IPS-18a (cell line): ENCODE measurements at regions not wholly inside any gene's neighbourhood (a gene's known extent, or its start where the extent isn't known, plus 50 kb on each side); places are given as distances from the start of the nearest gene placed in this dataset.
"Not testable (repeated sequence)": the region's sequence is repeated elsewhere in the genome, so short reads cannot be mapped to it uniquely, and the experiment has no call there.

ENCODE experiments used
- H3K27ac ChIP-seq: one replicate; pipeline ENCODE4 v1.5.1; 2013; ENCODE audit warnings: low read length
- H3K27me3 ChIP-seq: one replicate; pipeline ENCODE4 v1.6.1; 2013; ENCODE audit warnings: mild to moderate bottlenecking, low read length; ENCODE audit not compliant: control insufficient read depth, insufficient read depth
- H3K36me3 ChIP-seq: one replicate; pipeline ENCODE4 v1.6.1; 2013; ENCODE audit warnings: low read depth, low read length; ENCODE audit not compliant: control insufficient read depth
- H3K4me1 ChIP-seq: one replicate; pipeline ENCODE4 v1.6.1; 2013; ENCODE audit warnings: low read depth, low read length; ENCODE audit not compliant: control insufficient read depth
- H3K4me3 ChIP-seq: one replicate; pipeline ENCODE4 v1.5.1; 2013; ENCODE audit warnings: low read length
- H3K9ac ChIP-seq: one replicate; pipeline ENCODE4 v1.6.1; 2013; ENCODE audit warnings: mild to moderate bottlenecking, low read length, moderate library complexity
- H3K9me3 ChIP-seq: one replicate; pipeline ENCODE4 v1.6.1; 2013; ENCODE audit warnings: low read depth, low read length; ENCODE audit not compliant: control insufficient read depth

DNA sequence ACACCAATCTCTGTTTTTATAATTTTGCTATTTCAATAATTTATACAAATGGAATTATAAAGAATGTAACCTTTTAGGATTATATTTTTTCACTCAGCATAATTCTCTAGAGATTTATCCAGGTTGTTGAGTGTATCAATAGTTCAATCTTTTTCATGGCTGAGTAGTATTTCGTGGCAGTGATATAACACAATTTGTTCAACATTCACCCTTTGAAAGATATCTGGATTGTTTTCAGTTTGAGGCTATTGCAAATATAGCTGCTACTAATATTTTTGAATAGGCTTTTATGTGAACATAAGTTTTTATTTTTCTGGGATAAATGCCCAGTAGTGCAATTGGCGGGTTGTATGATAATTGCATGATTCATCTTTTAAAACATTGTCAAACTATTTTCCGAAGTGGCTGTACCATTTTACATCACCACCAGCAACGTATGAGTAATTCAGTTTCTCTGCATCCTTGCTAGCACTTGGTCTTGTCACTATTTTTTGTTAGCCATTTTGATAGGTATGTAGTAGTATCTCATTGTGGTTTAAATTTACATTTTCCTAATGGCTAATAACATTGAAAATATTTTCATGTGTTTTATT lies 55.6 kb upstream of the ABCD3 start:
- no peak overlapping the region for H3K4me3 ChIP-seq
- H3K9me3 ChIP-seq: no peaks in the 10 kb centered on the region
- H3K27ac ChIP-seq: no peak overlapping the region
- no peaks in the 10 kb centered on the region for H3K36me3 ChIP-seq
- H3K27me3 ChIP-seq: no peaks in the 10 kb centered on the region
- no peaks in the 10 kb centered on the region for H3K4me1 ChIP-seq
- H3K9ac ChIP-seq: no peak overlapping the region

DNA sequence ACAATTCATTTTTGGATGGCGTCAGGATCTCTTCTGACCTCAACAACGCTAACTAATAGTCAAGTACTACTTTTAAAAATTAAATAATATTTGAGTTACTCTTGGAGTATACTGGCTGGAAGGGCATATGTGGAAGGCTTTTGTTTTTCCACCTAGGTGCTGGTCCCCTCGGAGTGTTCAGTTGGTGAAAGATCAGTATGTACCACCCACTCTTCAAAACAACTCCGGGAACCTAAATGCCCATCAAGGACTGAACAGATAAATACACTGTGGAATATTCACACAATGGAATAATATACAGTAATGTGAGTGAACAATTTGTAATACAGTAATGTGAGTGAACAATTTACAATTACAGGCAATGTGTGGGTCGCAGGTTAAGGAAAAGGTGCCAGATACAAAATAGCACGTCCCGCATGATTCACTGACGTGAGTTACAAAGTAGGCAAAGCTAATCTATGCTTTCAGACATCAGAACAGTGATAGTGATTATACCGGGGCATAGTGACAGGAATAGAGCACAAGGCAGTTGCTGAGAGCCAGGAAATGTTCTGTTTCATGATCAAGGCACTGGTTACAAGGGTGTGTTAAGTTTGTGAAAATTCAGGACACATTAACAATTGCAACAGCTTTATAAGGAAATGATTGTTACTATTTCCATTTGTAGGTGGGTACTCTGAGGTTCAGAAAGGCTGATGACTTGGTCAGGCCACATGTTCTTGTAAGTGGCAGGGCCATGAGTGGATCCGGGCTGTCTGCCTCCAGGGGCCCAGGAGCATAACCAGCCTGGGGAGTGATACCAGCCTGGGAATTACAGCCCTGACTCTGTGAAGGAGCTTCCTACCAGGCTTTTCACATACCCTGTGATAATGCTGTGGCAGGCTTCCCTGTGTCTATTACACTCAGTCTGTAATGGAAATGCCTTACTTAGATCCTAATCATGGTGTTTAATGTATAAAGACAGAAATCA lies 59.3 kb upstream of the ABCD3 start:
- Histone ChIP-seq H3K9ac (no peak overlapping the region), H3K9me3 (no peaks in the 10 kb centered on the region), H3K4me3 (no peak overlapping the region), H3K27me3 (no peaks in the 10 kb centered on the region), H3K27ac (no peak overlapping the region), H3K4me1 (no peaks in the 10 kb centered on the region), H3K36me3 (no peaks in the 10 kb centered on the region)

GRCh38 chr1:94357661-94358060 lies 60.5 kb upstream of the ABCD3 start:
- H3K4me1 ChIP-seq: no peaks in the 10 kb centered on the region
- H3K36me3 ChIP-seq: no peaks in the 10 kb centered on the region
- H3K27me3 ChIP-seq: no peaks in the 10 kb centered on the region
- H3K4me3 ChIP-seq: no peak overlapping the region
- H3K27ac ChIP-seq: no peak overlapping the region
- no peaks in the 10 kb centered on the region for H3K9me3 ChIP-seq
- H3K9ac ChIP-seq: no peak overlapping the region

GRCh38 chr1:94355485-94355980 lies 62.7 kb upstream of the ABCD3 start:
- no peak overlapping the region for H3K27ac ChIP-seq
- no peaks in the 10 kb centered on the region for H3K36me3 ChIP-seq
- no peaks in the 10 kb centered on the region for H3K9me3 ChIP-seq
- H3K27me3 ChIP-seq: no peaks in the 10 kb centered on the region
- no peaks in the 10 kb centered on the region for H3K4me1 ChIP-seq
- H3K4me3 ChIP-seq: no peak overlapping the region
- no peak overlapping the region for H3K9ac ChIP-seq

- H3K27me3 ChIP-seq: no peaks in the 10 kb centered on the region
These were observed 66.7 kb upstream of the ABCD3 start for GRCh38 chr1:94351481-94351880.

DNA sequence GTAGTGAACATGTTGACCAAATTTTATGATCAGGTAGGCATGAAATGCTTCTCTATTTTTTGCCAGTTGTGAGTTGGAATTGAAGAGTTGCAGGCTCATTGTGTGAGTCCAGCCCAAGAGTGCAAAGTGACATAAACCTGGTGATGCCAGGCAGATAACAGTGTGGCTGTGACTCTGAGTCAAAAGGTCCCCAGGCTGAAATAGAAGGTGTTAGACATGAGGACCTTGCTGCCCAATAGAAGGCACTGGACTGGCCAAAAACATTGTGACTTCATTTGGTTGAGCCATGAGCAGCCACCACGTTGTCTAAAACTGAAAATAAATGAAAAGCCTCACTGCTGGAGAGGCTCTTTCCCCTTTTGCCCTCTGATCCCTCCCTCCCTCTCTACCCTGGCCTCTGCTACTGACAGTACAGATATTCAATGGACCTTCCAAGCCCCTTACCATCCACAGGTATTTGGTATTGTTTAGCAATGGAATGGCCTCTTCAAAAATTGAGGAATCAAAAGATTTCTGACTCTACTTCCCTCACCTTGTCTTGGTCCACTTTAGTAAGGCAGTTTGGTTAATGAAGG lies 67.8 kb upstream of the ABCD3 start:
- Histone ChIP-seq H3K4me3 (no peak overlapping the region), H3K4me1 (no peaks in the 10 kb centered on the region), H3K9ac (no peak overlapping the region), H3K36me3 (no peaks in the 10 kb centered on the region), H3K27ac (no peak overlapping the region), H3K27me3 (no peaks in the 10 kb centered on the region), H3K9me3 (no peaks in the 10 kb centered on the region)

More at GRCh38 chr1:94351481-94351880, 66.7 kb upstream of the ABCD3 start:
- no peak overlapping the region for H3K9ac ChIP-seq
- no peaks in the 10 kb centered on the region for H3K9me3 ChIP-seq
- H3K4me1 ChIP-seq: no peaks in the 10 kb centered on the region
- no peak overlapping the region for H3K27ac ChIP-seq
- no peaks in the 10 kb centered on the region for H3K36me3 ChIP-seq
- no peak overlapping the region for H3K4me3 ChIP-seq

DNA sequence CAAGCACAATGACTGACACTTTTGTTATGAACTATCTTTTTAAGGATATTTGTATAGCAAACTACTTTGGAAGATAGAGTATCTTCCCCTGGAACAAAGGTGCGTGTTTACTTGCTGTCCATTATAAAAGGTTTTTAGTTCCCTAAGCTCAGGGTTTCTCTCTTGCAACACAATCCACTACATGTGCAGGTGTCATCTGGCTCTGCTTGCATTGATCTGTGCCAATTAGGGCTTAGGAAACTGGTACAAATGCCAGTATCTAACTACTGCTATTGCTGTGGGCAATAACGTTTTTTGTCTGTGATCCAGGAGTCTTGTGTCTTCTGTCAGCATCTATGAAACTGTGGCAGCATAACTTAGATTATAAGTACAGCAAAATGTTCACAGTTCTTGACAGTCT lies 68.3 kb upstream of the ABCD3 start:
- Histone ChIP-seq H3K9ac (no peak overlapping the region), H3K36me3 (no peaks in the 10 kb centered on the region), H3K4me1 (no peaks in the 10 kb centered on the region), H3K27ac (no peak overlapping the region), H3K9me3 (no peaks in the 10 kb centered on the region), H3K4me3 (no peak overlapping the region), H3K27me3 (no peaks in the 10 kb centered on the region)

GRCh38 chr1:94348386-94348785 lies 69.8 kb upstream of the ABCD3 start:
- H3K4me3 ChIP-seq, H3K27me3 ChIP-seq, H3K27ac ChIP-seq, H3K4me1 ChIP-seq, H3K9me3 ChIP-seq, H3K9ac ChIP-seq, H3K36me3 ChIP-seq: not testable (repeated sequence)

GRCh38 chr1:94345148-94345721 lies 73.0 kb upstream of the ABCD3 start:
- no peak overlapping the region for H3K9ac ChIP-seq
- no peaks in the 10 kb centered on the region for H3K27me3 ChIP-seq
- no peaks in the 10 kb centered on the region for H3K4me1 ChIP-seq
- H3K27ac ChIP-seq: no peak overlapping the region
- no peaks in the 10 kb centered on the region for H3K9me3 ChIP-seq
- no peaks in the 10 kb centered on the region for H3K36me3 ChIP-seq
- no peak overlapping the region for H3K4me3 ChIP-seq

GRCh38 chr1:94342416-94342815 lies 75.8 kb upstream of the ABCD3 start:
- Histone ChIP-seq H3K27ac (no peak overlapping the region), H3K9ac (no peak overlapping the region), H3K4me1 (no peaks in the 10 kb centered on the region), H3K9me3 (no peaks in the 10 kb centered on the region), H3K4me3 (no peak overlapping the region), H3K27me3 (no peaks in the 10 kb centered on the region), H3K36me3 (no peaks in the 10 kb centered on the region)

DNA sequence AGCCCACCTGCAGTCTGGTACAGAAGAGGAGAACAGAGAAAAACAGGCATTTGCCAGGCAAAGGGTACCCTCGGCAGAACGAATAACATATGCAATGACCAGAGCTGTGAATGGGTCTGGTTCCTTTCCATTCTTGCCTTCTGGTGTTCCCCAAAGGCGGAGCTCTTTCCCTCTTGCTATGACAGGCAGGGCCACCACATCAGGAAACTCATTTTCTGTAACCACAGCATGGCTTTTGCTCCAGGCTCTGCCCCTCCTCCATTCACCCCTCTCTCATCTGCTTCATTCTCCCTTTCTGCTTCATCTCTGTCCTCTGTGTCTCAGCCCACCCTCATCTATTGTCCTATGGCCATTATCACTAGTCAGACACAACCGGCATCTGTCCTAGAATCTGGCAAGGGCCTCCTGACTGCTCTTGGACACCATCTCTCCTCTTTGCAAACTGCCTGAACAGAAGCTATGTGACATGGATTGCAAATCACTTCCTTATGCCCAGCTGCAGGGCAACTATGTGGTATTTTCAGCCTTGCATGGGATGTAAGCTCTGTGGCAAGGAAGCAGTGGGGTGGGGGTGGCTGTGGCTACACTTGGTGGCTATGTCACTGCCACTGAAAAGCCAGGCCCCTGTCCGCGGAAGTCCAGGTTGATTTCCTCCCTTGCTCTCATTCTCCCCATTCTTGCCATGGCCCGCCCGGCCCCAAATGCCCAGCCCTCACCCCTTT lies 78.8 kb upstream of the ABCD3 start:
- Histone ChIP-seq H3K9ac (no peak overlapping the region), H3K27ac (no peak overlapping the region), H3K27me3 (no peaks in the 10 kb centered on the region), H3K4me1 (no peaks in the 10 kb centered on the region), H3K9me3 (no peaks in the 10 kb centered on the region), H3K4me3 (no peak overlapping the region), H3K36me3 (no peaks in the 10 kb centered on the region)
